K562 (cell line): ENCODE measurements at regions not wholly inside any gene's neighbourhood (a gene's known extent, or its start where the extent isn't known, plus 50 kb on each side); places are given as distances from the start of the nearest gene placed in this dataset.

Source experiments
- BRCA1 ChIP-seq, 2 experiments: fragments of 450-650 bp in 1 of 2; sonication (generic) in 1 of 2; formaldehyde crosslinking in 1 of 2; IDR thresholded peaks; 2 replicates each; pipeline versions ENCODE4 v1.5.0 to v1.6.1; 2017 to 2020; ENCODE audit warnings: mild to moderate bottlenecking in 1 of 2, missing genetic modification reagents in 1 of 2
- CTCF ChIP-seq, 3 experiments: IDR thresholded peaks in 2 of 3; conservative IDR thresholded peaks in 1 of 3; 2 replicates each; pipeline ENCODE4 v1.5.1; 2011 to 2012; ENCODE audit warnings: low read length in 3 of 3, mild to moderate bottlenecking in 3 of 3, control low read depth in 2 of 3, improper control_type of control experiment in 1 of 3, inconsistent platforms in 1 of 3, low read depth in 1 of 3, mixed read lengths in 1 of 3, moderate library complexity in 1 of 3; ENCODE audit not compliant: insufficient read depth in 2 of 3
- HDAC6 ChIP-seq: IDR thresholded peaks from 2 replicates; pipeline ENCODE4 v1.6.1; 2012; ENCODE audit warnings: low read depth, mild to moderate bottlenecking, control low read depth, inconsistent platforms, low read length, moderate library complexity
- HDGF ChIP-seq: fragments of 450-650 bp; IDR thresholded peaks from 2 replicates; pipeline ENCODE4 v1.6.1; 2016
- POLR2AphosphoS5 ChIP-seq: IDR thresholded peaks from 2 replicates; pipeline ENCODE4 v1.6.1; 2011; ENCODE audit warnings: mild to moderate bottlenecking, low read depth, low read length, moderate library complexity; ENCODE audit not compliant: control insufficient read depth, insufficient read depth
- RERE ChIP-seq: sonication (generic); formaldehyde crosslinking; IDR thresholded peaks from 2 replicates; pipeline ENCODE4 v1.8.0; 2023; ENCODE audit warnings: missing genetic modification reagents, mild to moderate bottlenecking, borderline replicate concordance
- RNF2 ChIP-seq: sonication (generic); IDR thresholded peaks from 2 replicates; pipeline ENCODE4 v1.6.1; 2016
- TARDBP ChIP-seq: fragments of 450-650 bp; IDR thresholded peaks from 2 replicates; pipeline ENCODE4 v1.6.1; 2016
- ZBTB43 ChIP-seq: sonication (generic); formaldehyde crosslinking; IDR thresholded peaks from 2 replicates; pipeline ENCODE4 v1.8.0; 2023; ENCODE audit warnings: mild to moderate bottlenecking, missing genetic modification reagents
- ZNF224 ChIP-seq: sonication (generic); formaldehyde crosslinking; IDR thresholded peaks from 2 replicates; pipeline ENCODE4 v1.8.0; 2022; ENCODE audit warnings: mild to moderate bottlenecking, missing genetic modification reagents

- TF ChIP-seq HDGF (no peak), RERE (CRISPR knock-in tag) (no peak), POLR2AphosphoS5 (no peak), RNF2 (no peak), CTCF (IDR thresholded peaks at IDR 0.05 in 2 of 3, conservative IDR thresholded peaks at IDR 0.05 in 1 of 3; ENCODE audit: insufficient read depth in 2 of 3, low read depth in 1 of 3, low read length in 3 of 3) (no peak), TARDBP (no peak), ZNF224 (no peak), BRCA1 (IDR thresholded peaks at IDR 0.05) (no peak), BRCA1 (CRISPR knock-in tag; IDR thresholded peaks at IDR 0.05) (no peak), HDAC6 (no peak), ZBTB43 (CRISPR knock-in tag) (no peak)
Measured at GRCh38 chr7:119465798-119466305, 807.1 kb upstream of the KCND2 start.
